ENCODE measurements at regions not wholly inside any gene's neighbourhood (a gene's known extent, or its start where the extent isn't known, plus 50 kb on each side); places are given as distances from the start of the nearest gene placed in this dataset.

- Histone ChIP-seq H3K4me1 (ENCODE audit: insufficient read depth, low read length) (no peaks in the 10 kb centered on the region), H3K9ac (ENCODE audit: low read depth, low read length) (no peak overlapping the region), H3K9me3 (ENCODE audit: control insufficient read depth, insufficient read depth, low read length) (peaks cover 12% of the 10 kb centered on the region), H3K36me3 (ENCODE audit: insufficient read depth, low read length) (no peaks in the 10 kb centered on the region)
Measured at GRCh38 chr10:7507887-7508726, 97.3 kb upstream of the SFMBT2 start.

- H3K9me3 ChIP-seq (ENCODE audit: control insufficient read depth, insufficient read depth, low read length) = peaks cover 8% of the 10 kb centered on the region
- H3K36me3 ChIP-seq (ENCODE audit: insufficient read depth, low read length) = no peaks in the 10 kb centered on the region
- no peak overlapping the region for H3K9ac ChIP-seq (ENCODE audit: low read depth, low read length)
- H3K4me1 ChIP-seq (ENCODE audit: insufficient read depth, low read length) = no peaks in the 10 kb centered on the region
Measured at GRCh38 chr10:7506571-7506970, 95.7 kb upstream of the SFMBT2 start.

- Histone ChIP-seq H3K9me3 (ENCODE audit: control insufficient read depth, insufficient read depth, low read length) (peaks cover under 1% of the 10 kb centered on the region; the same call in 1 of the 2 replicates), H3K9ac (ENCODE audit: low read depth, low read length) (no peak overlapping the region), H3K4me1 (ENCODE audit: insufficient read depth, low read length) (no peaks in the 10 kb centered on the region), H3K36me3 (ENCODE audit: insufficient read depth, low read length) (no peaks in the 10 kb centered on the region)
Measured at GRCh38 chr10:7505196-7505595, 94.4 kb upstream of the SFMBT2 start.

- no peaks in the 10 kb centered on the region for H3K4me1 ChIP-seq (ENCODE audit: insufficient read depth, low read length)
- H3K9me3 ChIP-seq (ENCODE audit: control insufficient read depth, insufficient read depth, low read length) = no peaks in the 10 kb centered on the region
- H3K36me3 ChIP-seq (ENCODE audit: insufficient read depth, low read length) = no peaks in the 10 kb centered on the region
- no peak overlapping the region for H3K9ac ChIP-seq (ENCODE audit: low read depth, low read length)
Measured at GRCh38 chr10:7503190-7503589, 92.4 kb upstream of the SFMBT2 start.

GRCh38 chr10:7501157-7501556 lies 90.3 kb upstream of the SFMBT2 start:
- Histone ChIP-seq H3K9me3 (ENCODE audit: control insufficient read depth, insufficient read depth, low read length) (no peaks in the 10 kb centered on the region), H3K9ac (ENCODE audit: low read depth, low read length) (no peak overlapping the region), H3K4me1 (ENCODE audit: insufficient read depth, low read length) (no peaks in the 10 kb centered on the region), H3K36me3 (ENCODE audit: insufficient read depth, low read length) (no peaks in the 10 kb centered on the region)

GRCh38 chr10:7498111-7498510 lies 87.3 kb upstream of the SFMBT2 start:
- no peak overlapping the region for H3K9ac ChIP-seq (ENCODE audit: low read depth, low read length)
- peaks cover 5% of the 10 kb centered on the region; the same call in 1 of the 2 replicates for H3K4me1 ChIP-seq (ENCODE audit: insufficient read depth, low read length)
- H3K36me3 ChIP-seq (ENCODE audit: insufficient read depth, low read length) = no peaks in the 10 kb centered on the region

GRCh38 chr10:7493996-7494395 lies 83.2 kb upstream of the SFMBT2 start:
- no peaks in the 10 kb centered on the region for H3K36me3 ChIP-seq (ENCODE audit: insufficient read depth, low read length)
- H3K4me1 ChIP-seq (ENCODE audit: insufficient read depth, low read length) = peaks cover 5% of the 10 kb centered on the region; the same call in 1 of the 2 replicates
- no peak overlapping the region for H3K9ac ChIP-seq (ENCODE audit: low read depth, low read length)
- H3K9me3 ChIP-seq (ENCODE audit: control insufficient read depth, insufficient read depth, low read length) = peaks cover 7% of the 10 kb centered on the region; the same call in 1 of the 2 replicates

More at GRCh38 chr10:7498111-7498510, 87.3 kb upstream of the SFMBT2 start:
- H3K9me3 ChIP-seq (ENCODE audit: control insufficient read depth, insufficient read depth, low read length) = no peaks in the 10 kb centered on the region

GRCh38 chr10:7492660-7493046 lies 81.8 kb upstream of the SFMBT2 start:
- peaks cover 7% of the 10 kb centered on the region; the same call in 1 of the 2 replicates for H3K9me3 ChIP-seq (ENCODE audit: control insufficient read depth, insufficient read depth, low read length)
- peaks cover 10% of the 10 kb centered on the region; the same call in 1 of the 2 replicates for H3K4me1 ChIP-seq (ENCODE audit: insufficient read depth, low read length)
- no peak overlapping the region for H3K9ac ChIP-seq (ENCODE audit: low read depth, low read length)
- H3K36me3 ChIP-seq (ENCODE audit: insufficient read depth, low read length) = no peaks in the 10 kb centered on the region

GRCh38 chr10:7491949-7492659 lies 81.3 kb upstream of the SFMBT2 start:
- peaks cover 10% of the 10 kb centered on the region; the same call in 1 of the 2 replicates for H3K4me1 ChIP-seq (ENCODE audit: insufficient read depth, low read length)
- no peak overlapping the region for H3K9ac ChIP-seq (ENCODE audit: low read depth, low read length)
- peaks cover 7% of the 10 kb centered on the region; the same call in 1 of the 2 replicates for H3K9me3 ChIP-seq (ENCODE audit: control insufficient read depth, insufficient read depth, low read length)
- no peaks in the 10 kb centered on the region for H3K36me3 ChIP-seq (ENCODE audit: insufficient read depth, low read length)

- Histone ChIP-seq H3K9me3 (ENCODE audit: control insufficient read depth, insufficient read depth, low read length) (peaks cover 7% of the 10 kb centered on the region; the same call in 1 of the 2 replicates), H3K4me1 (ENCODE audit: insufficient read depth, low read length) (peaks cover 10% of the 10 kb centered on the region; the same call in 1 of the 2 replicates), H3K9ac (ENCODE audit: low read depth, low read length) (no peak overlapping the region), H3K36me3 (ENCODE audit: insufficient read depth, low read length) (no peaks in the 10 kb centered on the region)
Measured at GRCh38 chr10:7491230-7491629, 80.4 kb upstream of the SFMBT2 start.

GRCh38 chr10:7488418-7488829 lies 77.6 kb upstream of the SFMBT2 start:
- Histone ChIP-seq H3K4me1 (ENCODE audit: insufficient read depth, low read length) (peaks cover 13% of the 10 kb centered on the region), H3K9ac (ENCODE audit: low read depth, low read length) (no peak overlapping the region)

GRCh38 chr10:7487528-7487927 lies 76.7 kb upstream of the SFMBT2 start:
- Histone ChIP-seq H3K4me1 (ENCODE audit: insufficient read depth, low read length) (peaks cover 13% of the 10 kb centered on the region), H3K36me3 (ENCODE audit: insufficient read depth, low read length) (no peaks in the 10 kb centered on the region), H3K9ac (ENCODE audit: low read depth, low read length) (no peak overlapping the region), H3K9me3 (ENCODE audit: control insufficient read depth, insufficient read depth, low read length) (peaks cover 7% of the 10 kb centered on the region; the same call in 1 of the 2 replicates)

More at GRCh38 chr10:7488418-7488829, 77.6 kb upstream of the SFMBT2 start:
- Histone ChIP-seq H3K9me3 (ENCODE audit: control insufficient read depth, insufficient read depth, low read length) (peaks cover 7% of the 10 kb centered on the region; the same call in 1 of the 2 replicates), H3K36me3 (ENCODE audit: insufficient read depth, low read length) (no peaks in the 10 kb centered on the region)

- no peaks in the 10 kb centered on the region for H3K36me3 ChIP-seq (ENCODE audit: insufficient read depth, low read length)
- peaks cover 13% of the 10 kb centered on the region for H3K4me1 ChIP-seq (ENCODE audit: insufficient read depth, low read length)
- peaks cover 7% of the 10 kb centered on the region; the same call in 1 of the 2 replicates for H3K9me3 ChIP-seq (ENCODE audit: control insufficient read depth, insufficient read depth, low read length)
- H3K9ac ChIP-seq (ENCODE audit: low read depth, low read length) = no peak overlapping the region
Measured at GRCh38 chr10:7486528-7486927, 75.7 kb upstream of the SFMBT2 start.

GRCh38 chr10:7485799-7486198 lies 75.0 kb upstream of the SFMBT2 start:
- Histone ChIP-seq H3K36me3 (ENCODE audit: insufficient read depth, low read length) (no peaks in the 10 kb centered on the region), H3K9ac (ENCODE audit: low read depth, low read length) (no peak overlapping the region), H3K9me3 (ENCODE audit: control insufficient read depth, insufficient read depth, low read length) (0 out of 2 replicates have a peak, but pooled peaks cover 2% of the 10 kb centered on the region), H3K4me1 (ENCODE audit: insufficient read depth, low read length) (peaks cover 13% of the 10 kb centered on the region)
